Psoas muscle (tissue), 7 donors: ENCODE measurements at regions not wholly inside any gene's neighbourhood (a gene's known extent, or its start where the extent isn't known, plus 50 kb on each side); places are given as distances from the start of the nearest gene placed in this dataset.

Experiments used
- ATAC-seq, 4 donors: fragments of 200-7000 bp; cut with Tn5 transposase; one replicate each; pipeline ENCODE4 v1.9.1; 2020; ENCODE audit warnings: moderate library complexity in 3 of 4, mild to moderate bottlenecking in 2 of 4
- DNase-seq, 2 donors: peaks; one replicate each; pipeline ENCODE4 v3.0.0-alpha.2; 2020
- H3K27ac ChIP-seq: fragments of 200-600 bp; one replicate; pipeline ENCODE4 v1.8.0; 2022
- H3K27me3 ChIP-seq, 3 donors: fragments of 200-600 bp in 1 of 3; one replicate each; pipeline versions ENCODE4 v1.6.1 to v1.8.0; 2013 to 2022; ENCODE audit warnings: low read length in 2 of 3, mild to moderate bottlenecking in 2 of 3, moderate library complexity in 1 of 3; ENCODE audit not compliant: insufficient read depth in 3 of 3
- H3K36me3 ChIP-seq, 2 donors: fragments of 200-600 bp in 1 of 2; one replicate each; pipeline versions ENCODE4 v1.6.1 to v1.8.0; 2013 to 2022; ENCODE audit warnings: low read depth in 1 of 2, mild to moderate bottlenecking in 1 of 2, moderate library complexity in 1 of 2; ENCODE audit not compliant: insufficient read depth in 1 of 2
- H3K4me1 ChIP-seq: fragments of 200-600 bp; one replicate; pipeline ENCODE4 v1.8.0; 2022
- H3K4me3 ChIP-seq: fragments of 200-600 bp; one replicate; pipeline ENCODE4 v1.8.0; 2022; ENCODE audit warnings: mild to moderate bottlenecking
- H3K9me3 ChIP-seq: fragments of 200-600 bp; one replicate; pipeline ENCODE4 v1.8.0; 2022
- WGBS, 3 donors: extraction: QIAGEN DNeasy Blood & Tissue Kit; methylation state at CpG; one replicate each; pipeline versions ENCODE4 v1.1.6 to v1.1.7; 2013; 5-methylcytosine and 5-hydroxymethylcytosine counted together
- intact Hi-C, 2 donors: fragments of 100-400 bp; cut with DNase I; formaldehyde crosslinking; loops; one replicate each; pipeline versions ENCODE4 v1.11.0 to v1.14.2; 2022
- TF ChIP-seq, protein P1 (sequence below): fragments of 200-600 bp; IDR thresholded peaks from one replicate; pipeline ENCODE4 v1.8.0; 2022; ENCODE audit warnings: antibody characterized with exemption
- donor health status: healthy with polysubstance abuse.
- donor health status: DM: no; HTN: no; CAD: no; lungs with moderate emphysema.
- donor health status: Bipolar disorder and iron deficiency.
- donor health status: healthy.
- donor health status: DM: yes; HTN: yes; CAD: no.
- donor health status: DM: no; HTN: no; CAD: no.
- donor health status: DM: yes; HTN: yes; CAD: no.

DNA sequence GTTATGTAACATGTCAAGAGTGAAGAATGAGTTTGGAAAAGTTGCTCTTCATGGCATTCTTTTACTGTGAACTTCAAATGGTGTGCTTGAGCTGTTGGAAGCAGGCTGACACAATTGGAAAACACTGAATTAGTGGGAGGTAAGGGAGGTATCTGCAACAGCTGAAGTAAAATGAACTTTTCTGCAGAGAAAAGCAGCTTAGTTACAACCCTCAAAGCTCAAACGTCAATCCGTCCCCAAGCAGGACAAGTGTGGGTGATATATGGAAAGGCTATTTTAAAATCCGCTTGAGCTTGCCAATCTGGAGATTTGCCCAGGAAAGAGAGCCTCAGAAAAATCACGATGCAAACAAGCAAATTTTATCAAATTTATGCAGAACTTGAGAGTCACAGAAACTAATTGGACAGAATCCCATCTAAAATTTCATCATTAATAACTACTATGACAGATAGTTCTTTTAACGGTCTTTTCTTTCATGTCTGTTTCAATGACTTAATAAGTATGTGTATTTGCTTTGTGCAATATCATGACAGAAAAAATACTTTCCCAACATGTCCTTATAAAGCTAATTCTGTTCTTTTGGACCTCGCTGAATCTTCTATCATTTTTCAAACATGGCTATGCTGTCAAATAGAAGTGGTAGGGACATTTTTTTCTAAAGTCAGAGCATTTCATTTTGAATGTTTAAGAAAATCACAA, 266.6 kb upstream of the SLITRK3 start:
- Histone ChIP-seq H3K27ac (no peak overlapping the region), H3K9me3 (no peaks in the 10 kb centered on the region), H3K4me1 (no peaks in the 10 kb centered on the region), H3K4me3 (no peak overlapping the region), H3K36me3 (no peaks in the 10 kb centered on the region), H3K27me3 (no peaks in the 10 kb centered on the region)
- intact Hi-C loops = no loop called here
- 26 to 35% (median 30%) methylated on average over 6 of the region's 6 CpGs for WGBS, 3 donors
- no peak for DNase-seq
- TF ChIP-seq, protein P1, sequence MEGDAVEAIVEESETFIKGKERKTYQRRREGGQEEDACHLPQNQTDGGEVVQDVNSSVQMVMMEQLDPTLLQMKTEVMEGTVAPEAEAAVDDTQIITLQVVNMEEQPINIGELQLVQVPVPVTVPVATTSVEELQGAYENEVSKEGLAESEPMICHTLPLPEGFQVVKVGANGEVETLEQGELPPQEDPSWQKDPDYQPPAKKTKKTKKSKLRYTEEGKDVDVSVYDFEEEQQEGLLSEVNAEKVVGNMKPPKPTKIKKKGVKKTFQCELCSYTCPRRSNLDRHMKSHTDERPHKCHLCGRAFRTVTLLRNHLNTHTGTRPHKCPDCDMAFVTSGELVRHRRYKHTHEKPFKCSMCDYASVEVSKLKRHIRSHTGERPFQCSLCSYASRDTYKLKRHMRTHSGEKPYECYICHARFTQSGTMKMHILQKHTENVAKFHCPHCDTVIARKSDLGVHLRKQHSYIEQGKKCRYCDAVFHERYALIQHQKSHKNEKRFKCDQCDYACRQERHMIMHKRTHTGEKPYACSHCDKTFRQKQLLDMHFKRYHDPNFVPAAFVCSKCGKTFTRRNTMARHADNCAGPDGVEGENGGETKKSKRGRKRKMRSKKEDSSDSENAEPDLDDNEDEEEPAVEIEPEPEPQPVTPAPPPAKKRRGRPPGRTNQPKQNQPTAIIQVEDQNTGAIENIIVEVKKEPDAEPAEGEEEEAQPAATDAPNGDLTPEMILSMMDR = no peak
- no peak for ATAC-seq

DNA sequence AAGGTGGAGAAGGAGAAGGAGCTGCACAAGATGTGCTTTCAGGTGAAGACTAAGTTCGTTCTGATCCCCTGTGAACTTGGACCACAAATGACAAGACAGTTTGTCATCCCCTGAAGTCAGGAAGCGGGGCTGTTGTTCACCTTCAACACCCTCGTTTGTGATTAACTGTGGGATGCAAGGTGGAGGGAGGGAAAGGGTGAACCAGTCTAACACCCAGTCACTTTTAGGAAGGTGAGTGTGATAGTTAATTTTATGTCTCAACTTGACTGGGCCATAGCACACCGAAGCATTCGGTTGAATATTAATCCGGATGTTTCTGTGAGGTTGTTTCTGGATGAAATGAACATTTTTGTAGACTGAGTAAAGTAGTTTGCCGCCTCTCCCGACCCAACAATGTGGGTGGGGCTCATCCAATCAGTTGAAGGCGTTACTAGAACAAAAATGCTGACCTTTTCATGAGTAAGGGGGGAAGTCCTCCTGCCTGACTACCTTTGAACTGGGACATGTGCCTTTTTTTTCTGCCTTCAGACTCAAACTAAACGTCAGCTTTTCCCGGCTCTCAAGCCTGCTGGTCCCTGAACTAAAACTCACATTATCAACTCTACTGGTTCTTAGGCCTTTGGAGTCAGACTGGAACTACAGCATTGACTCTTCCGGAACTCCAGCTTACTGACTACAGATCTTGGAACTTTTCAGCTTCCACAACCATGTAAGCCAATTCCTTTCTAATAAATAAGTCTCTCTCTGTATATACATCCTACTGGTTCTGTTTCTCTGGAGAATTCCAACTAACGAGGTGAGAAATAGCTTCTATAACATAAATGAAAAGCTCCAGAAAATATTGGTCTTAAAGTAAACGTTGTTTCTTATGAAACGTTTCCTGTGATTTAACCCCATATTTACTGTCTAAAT, 264.0 kb upstream of the SLITRK3 start:
- WGBS, 3 donors = 73 to 74% (median 73%) methylated on average over 15 of the region's 15 CpGs
- Histone ChIP-seq H3K27ac (no peak overlapping the region), H3K27me3 (no peaks in the 10 kb centered on the region), H3K4me3 (no peak overlapping the region), H3K9me3 (no peaks in the 10 kb centered on the region), H3K36me3 (no peaks in the 10 kb centered on the region), H3K4me1 (no peaks in the 10 kb centered on the region)
- intact Hi-C loops = no loop called here
- TF ChIP-seq, protein P1 = no peak
- ATAC-seq (no peak), DNase-seq (no peak)

DNA sequence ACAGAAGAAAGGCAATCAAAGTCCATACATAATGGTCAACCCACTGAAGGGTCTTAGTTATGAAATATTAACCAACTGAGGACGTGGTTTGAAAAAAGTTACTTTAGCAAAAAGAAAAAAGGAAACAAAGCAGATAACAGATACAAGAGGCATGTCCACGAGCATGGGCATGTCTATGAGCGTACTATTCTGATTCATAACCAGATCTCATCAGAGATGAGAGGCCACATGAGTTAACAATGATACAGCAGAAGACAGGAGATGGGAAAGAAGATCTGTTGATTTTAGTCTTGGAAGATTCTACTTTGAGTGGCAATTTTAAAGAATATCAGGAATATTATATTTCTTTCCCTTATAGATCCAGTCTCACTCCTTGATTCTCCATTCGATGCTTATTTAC, 262.9 kb upstream of the SLITRK3 start:
- TF ChIP-seq, protein P1 = no peak
- Histone ChIP-seq H3K36me3 (no peaks in the 10 kb centered on the region), H3K27me3 (no peaks in the 10 kb centered on the region), H3K4me3 (no peak overlapping the region), H3K4me1 (no peaks in the 10 kb centered on the region), H3K27ac (no peak overlapping the region), H3K9me3 (no peaks in the 10 kb centered on the region)
- DNase-seq = no peak
- no peak for ATAC-seq
- WGBS, 3 donors = 59 to 70% (median 62%) methylated on average over 4 of the region's 4 CpGs
- intact Hi-C loops = no loop called here

DNA sequence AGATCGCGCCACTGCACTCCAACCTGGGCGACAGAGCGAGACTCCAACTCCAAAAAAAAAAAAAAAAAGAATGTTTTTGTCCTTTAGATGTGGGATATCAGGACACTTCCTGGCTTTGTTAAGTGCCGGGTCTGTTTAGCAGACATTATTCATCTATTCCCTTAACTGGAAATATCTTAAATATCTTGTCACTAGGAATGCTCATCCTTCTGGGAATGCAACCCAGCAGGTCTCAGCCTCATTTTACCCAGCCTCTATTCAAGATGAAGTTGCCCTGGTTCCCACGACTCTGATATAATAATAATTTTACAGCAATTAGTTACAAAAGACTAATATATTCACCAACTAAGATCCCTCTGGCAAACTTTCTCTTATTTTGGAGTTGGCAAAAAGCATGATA, 260.9 kb upstream of the SLITRK3 start:
- no peaks in the 10 kb centered on the region for H3K27me3 ChIP-seq
- TF ChIP-seq, protein P1 = no peak
- no peaks in the 10 kb centered on the region for H3K9me3 ChIP-seq
- no peak overlapping the region for H3K4me3 ChIP-seq
- whole genome bisulfite sequencing, 3 donors = 75 to 81% (median 78%) methylated on average over 4 to 6 of the region's 6 CpGs
- H3K36me3 ChIP-seq = no peaks in the 10 kb centered on the region
- no peaks in the 10 kb centered on the region for H3K4me1 ChIP-seq
- H3K27ac ChIP-seq = no peak overlapping the region
- intact Hi-C loops = no loop called here
- ATAC-seq (no peak), DNase-seq (no peak)
